HL-60 (cell line): ENCODE measurements at regions not wholly inside any gene's neighbourhood (a gene's known extent, or its start where the extent isn't known, plus 50 kb on each side); places are given as distances from the start of the nearest gene placed in this dataset.

ENCODE experiments used
- DNase-seq, 2 experiments: peaks; one replicate each; pipeline ENCODE4 v3.0.0-alpha.2; 2010 to 2020; ENCODE audit warnings: low read depth in 1 of 2, low spot score in 1 of 2
- H3K27ac ChIP-seq: fragments of 250-450 bp; sonication (Bioruptor Pico); replicated peaks from 2 replicates; pipeline ENCODE4 v1.5.1; 2020; ENCODE audit warnings: mild to moderate bottlenecking, moderate library complexity
- H3K27me3 ChIP-seq: fragments of 250-450 bp; sonication (Bioruptor Pico); 2 replicates; pipeline ENCODE4 v1.5.1; 2021; ENCODE audit warnings: mild to moderate bottlenecking, moderate library complexity; ENCODE audit not compliant: insufficient read depth, poor library complexity, severe bottlenecking
- H3K4me3 ChIP-seq: replicated peaks from 2 replicates; pipeline ENCODE4 v1.5.1; 2011; ENCODE audit warnings: mild to moderate bottlenecking, control low read depth, low read length; ENCODE audit not compliant: insufficient read depth
- CTCF ChIP-seq: IDR thresholded peaks from one replicate; pipeline ENCODE4 v1.5.1; 2011; ENCODE audit warnings: low read length, control low read depth, inconsistent platforms; ENCODE audit not compliant: insufficient read depth
- GABPA ChIP-seq: IDR thresholded peaks from 2 replicates; pipeline ENCODE4 v1.6.1; 2012; ENCODE audit warnings: low read depth
- POLR2AphosphoS5 ChIP-seq: IDR thresholded peaks from 2 replicates; pipeline ENCODE4 v1.6.1; 2012; ENCODE audit warnings: low read depth
- REST ChIP-seq: IDR thresholded peaks from 2 replicates; pipeline ENCODE4 v1.6.1; 2012; ENCODE audit warnings: low read depth; ENCODE audit not compliant: insufficient replicate concordance
- SPI1 ChIP-seq: IDR thresholded peaks from 2 replicates; pipeline ENCODE4 v1.6.1; 2012; ENCODE audit warnings: low read depth, mild to moderate bottlenecking, borderline replicate concordance

GRCh38 chr9:82565188-82565969 lies 497.6 kb downstream of the RASEF start:
- H3K4me3 ChIP-seq = no peak overlapping the region
- TF ChIP-seq SPI1 (no peak), GABPA (no peak), POLR2AphosphoS5 (no peak), REST (no peak)
- no peak overlapping the region for H3K27ac ChIP-seq
- no peak for DNase-seq
- H3K27me3 ChIP-seq = no peaks in the 10 kb centered on the region

GRCh38 chr9:82567953-82568352 lies 495.0 kb downstream of the RASEF start:
- TF ChIP-seq CTCF = no peak
- TF ChIP-seq GABPA = no peak
- no peak for TF ChIP-seq POLR2AphosphoS5
- no peak for TF ChIP-seq REST
- no peak for TF ChIP-seq SPI1
- Histone ChIP-seq H3K27ac (no peak overlapping the region), H3K27me3 (no peaks in the 10 kb centered on the region), H3K4me3 (no peak overlapping the region)
- no peak for DNase-seq

GRCh38 chr9:82570226-82570625 lies 492.7 kb downstream of the RASEF start:
- no peak overlapping the region for H3K27ac ChIP-seq
- DNase-seq = no peak
- TF ChIP-seq GABPA (no peak), POLR2AphosphoS5 (no peak)
- H3K4me3 ChIP-seq = no peak overlapping the region
- no peaks in the 10 kb centered on the region for H3K27me3 ChIP-seq

GRCh38 chr9:82571540-82571939 lies 491.4 kb downstream of the RASEF start:
- TF ChIP-seq REST (no peak), CTCF (no peak), SPI1 (no peak), POLR2AphosphoS5 (no peak), GABPA (no peak)
- no peak overlapping the region for H3K4me3 ChIP-seq
- no peaks in the 10 kb centered on the region for H3K27me3 ChIP-seq
- no peak for DNase-seq
- H3K27ac ChIP-seq = no peak overlapping the region
